Common myeloid progenitor, CD34-positive (primary cell): ENCODE measurements at regions not wholly inside any gene's neighbourhood (a gene's known extent, or its start where the extent isn't known, plus 50 kb on each side); places are given as distances from the start of the nearest gene placed in this dataset.
"Not testable (repeated sequence)": the region's sequence is repeated elsewhere in the genome, so short reads cannot be mapped to it uniquely, and the experiment has no call there.

ENCODE experiments used
- CTCF ChIA-PET: fragments of 350-600 bp; sonication (Branson Sonifier 250); formaldehyde crosslinking; loops from one replicate; lab custom pipeline; 2021; ENCODE audit warnings: antibody characterized with exemption; lab: Charles Lee
- POLR2A ChIA-PET: fragments of 350-600 bp; sonication (Branson Sonifier 250); formaldehyde crosslinking; loops from one replicate; lab custom pipeline; 2021; ENCODE audit warnings: antibody characterized with exemption; lab: Charles Lee
- DNase-seq, 3 donors: peaks; one replicate each; pipeline versions ENCODE4 v3.0.0 to v3.0.0-alpha.2; 2013
- H3K27ac ChIP-seq, 2 experiments: 1 replicate in 1 of 2; 2 replicates in 1 of 2; pipeline ENCODE4 v1.7.0; 2013; ENCODE audit warnings: inconsistent platforms in 2 of 2, low read length in 2 of 2, mild to moderate bottlenecking in 2 of 2, low read depth in 1 of 2, moderate library complexity in 1 of 2; ENCODE audit not compliant: severe bottlenecking in 2 of 2, insufficient read depth in 1 of 2, poor library complexity in 1 of 2
- H3K27me3 ChIP-seq, 5 experiments: replicated peaks in 2 of 5; 1 replicate in 3 of 5; 2 replicates in 2 of 5; pipeline versions ENCODE4 v1.6.1 to v1.7.0; 2013; ENCODE audit warnings: low read length in 4 of 5, mild to moderate bottlenecking in 2 of 5, moderate library complexity in 2 of 5, inconsistent platforms in 1 of 5; ENCODE audit not compliant: insufficient read depth in 5 of 5, control insufficient read depth in 4 of 5
- H3K36me3 ChIP-seq, 4 experiments: 1 replicate in 2 of 4; 2 replicates in 2 of 4; pipeline versions ENCODE4 v1.6.1 to v1.7.0; 2013; ENCODE audit warnings: low read length in 3 of 4, control low read depth in 1 of 4, mild to moderate bottlenecking in 1 of 4; ENCODE audit not compliant: control insufficient read depth in 4 of 4, insufficient read depth in 4 of 4
- H3K4me1 ChIP-seq, 4 experiments: 1 replicate in 3 of 4; 2 replicates in 1 of 4; pipeline versions ENCODE4 v1.6.1 to v1.7.1; 2013; ENCODE audit warnings: low read length in 3 of 4, mild to moderate bottlenecking in 3 of 4, control low read depth in 1 of 4, inconsistent platforms in 1 of 4, moderate library complexity in 1 of 4; ENCODE audit not compliant: control insufficient read depth in 4 of 4, insufficient read depth in 4 of 4; ENCODE audit errors: control extremely low read depth in 1 of 4
- H3K4me3 ChIP-seq, 7 experiments: 1 replicate in 4 of 7; 2 replicates in 3 of 7; pipeline versions ENCODE4 v1.5.1 to v1.7.0; 2013; ENCODE audit warnings: mild to moderate bottlenecking in 7 of 7, low read length in 6 of 7, moderate library complexity in 6 of 7, inconsistent platforms in 2 of 7, low read depth in 2 of 7, control low read depth in 1 of 7; ENCODE audit not compliant: insufficient read depth in 4 of 7, control insufficient read depth in 1 of 7; ENCODE audit errors: extremely low read depth in 1 of 7
- H3K9me3 ChIP-seq, 5 experiments: 1 replicate in 4 of 5; 2 replicates in 1 of 5; pipeline versions ENCODE4 v1.6.1 to v1.7.1; 2013; ENCODE audit warnings: low read length in 4 of 5, mild to moderate bottlenecking in 2 of 5, inconsistent platforms in 1 of 5, low read depth in 1 of 5, moderate library complexity in 1 of 5; ENCODE audit not compliant: control insufficient read depth in 4 of 5, insufficient read depth in 2 of 5; ENCODE audit errors: control extremely low read depth in 1 of 5
- WGBS: methylation state at CpG from one replicate; pipeline ENCODE4 v1.1.5; 2013; ENCODE audit not compliant: insufficient coverage; 5-methylcytosine and 5-hydroxymethylcytosine counted together

DNA sequence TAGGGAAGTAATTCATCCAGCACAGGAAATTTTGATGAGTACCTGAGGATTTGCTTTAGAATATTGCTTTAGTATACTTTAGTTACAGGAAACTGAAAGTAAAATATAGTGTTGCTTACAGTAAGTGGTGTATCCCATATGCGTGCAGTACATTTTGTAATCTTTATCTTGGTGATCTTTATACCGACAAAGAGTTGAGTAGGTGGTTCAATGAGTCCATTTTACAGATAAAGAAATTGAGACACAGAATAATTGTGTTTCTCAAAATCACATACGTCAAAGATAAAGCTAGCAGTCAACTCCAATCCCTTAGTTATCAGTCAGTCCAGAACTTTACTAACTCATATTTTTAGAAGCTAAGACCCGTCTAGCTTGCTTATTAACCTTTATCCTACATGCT is 65.8 kb upstream of the E2F3 start:
- H3K4me3 ChIP-seq, result peak overlapping the region in 2 of 7 experiments; percentile 19 to 36
- no peaks in the 10 kb centered on the region for H3K27me3 ChIP-seq
- 28% methylated on average over 3 of the region's 4 CpGs for WGBS
- H3K27ac ChIP-seq, result no peak overlapping the region
- DNase-seq, result peak in 2 of 3 donors; percentile 60 to 65
- ChIA-PET POLR2A (interaction anchor here (0.7 kb wide), 1 partner anchor 437 kb away, joined by 3 read pairs; no protein-coding TSS in a partner anchor), CTCF (interaction anchor here (1.4 kb wide), 1 partner anchor 37 kb away, joined by 3 read pairs; no protein-coding TSS in a partner anchor)
- no peaks in the 10 kb centered on the region for H3K9me3 ChIP-seq
- H3K4me1 ChIP-seq, result peaks cover 0 to 18% (median 8%) of the 10 kb centered on the region in 4 experiments
- H3K36me3 ChIP-seq, result no peaks in the 10 kb centered on the region

DNA sequence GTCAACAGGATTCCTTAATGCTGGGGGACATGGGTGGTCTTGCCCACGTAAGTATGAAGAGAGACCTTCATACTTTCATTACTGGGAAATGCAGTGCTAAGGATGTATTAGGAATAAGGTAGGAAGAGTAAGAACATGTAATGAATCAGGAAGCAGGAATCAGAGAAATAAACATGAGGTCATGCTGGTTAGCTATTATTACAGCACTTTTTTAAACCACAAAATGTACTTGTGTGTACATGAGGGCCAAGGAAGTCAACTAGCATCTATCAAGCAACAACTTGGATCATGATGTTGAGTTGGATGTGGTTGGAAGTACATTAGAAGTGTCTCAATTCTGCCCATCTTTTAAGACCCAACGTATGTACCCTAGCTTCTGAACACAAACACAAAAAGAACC is 63.5 kb upstream of the E2F3 start:
- WGBS, result 100% methylated on average over 1 of the region's 2 CpGs
- H3K9me3 ChIP-seq, result no peaks in the 10 kb centered on the region
- no peak for DNase-seq
- POLR2A ChIA-PET, result no interaction called here
- peaks cover 0 to 15% (median 8%) of the 10 kb centered on the region in 4 experiments for H3K4me1 ChIP-seq
- no peaks in the 10 kb centered on the region for H3K27me3 ChIP-seq
- CTCF ChIA-PET, result interaction anchor here (0.5 to 1.6 kb wide), 3 partner anchors 18 to 190 kb away, joined by 3 to 5 read pairs (median 3); no protein-coding TSS in a partner anchor
- H3K27ac ChIP-seq, result no peak overlapping the region
- no peak overlapping the region for H3K4me3 ChIP-seq
- H3K36me3 ChIP-seq, result no peaks in the 10 kb centered on the region

DNA sequence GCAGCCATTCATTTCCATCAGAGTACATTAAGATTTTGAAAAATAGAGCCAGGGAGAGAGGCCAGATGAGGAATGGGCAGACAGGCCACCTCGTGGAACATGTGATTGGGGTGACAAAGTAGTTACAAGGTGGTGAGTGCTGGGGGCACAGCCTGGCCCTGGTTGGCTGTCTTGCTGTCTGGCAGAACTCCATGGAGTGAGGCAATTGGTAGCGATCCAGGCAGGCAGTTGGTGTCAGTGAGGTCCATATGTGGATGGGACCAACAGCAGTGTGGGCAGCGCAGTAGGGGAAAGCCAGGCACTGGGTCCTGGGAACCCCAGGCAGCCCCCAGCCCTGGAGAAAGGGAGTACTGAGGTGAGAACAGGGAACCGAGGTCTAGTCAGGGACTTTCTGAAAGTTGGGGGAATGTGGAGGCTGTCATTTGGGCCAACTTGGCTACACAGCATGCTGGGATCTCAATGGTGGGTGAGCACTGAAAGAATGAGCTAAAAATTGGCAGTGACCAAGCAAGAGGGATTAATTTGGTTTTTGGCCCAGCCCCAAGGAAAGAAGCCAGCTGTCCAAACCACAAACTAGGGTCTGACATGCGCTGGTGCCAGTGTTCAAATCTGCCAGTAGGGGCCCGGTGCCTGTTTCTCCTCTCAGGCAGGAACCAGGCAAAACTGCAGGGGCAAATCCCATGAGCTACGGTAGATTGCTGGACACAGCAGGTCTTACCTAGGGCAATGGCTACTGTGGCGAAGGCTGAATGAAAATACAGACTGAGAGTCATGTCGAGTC is 61.4 kb upstream of the E2F3 start:
- H3K27me3 ChIP-seq, result no peaks in the 10 kb centered on the region
- peaks cover 0 to 15% (median 8%) of the 10 kb centered on the region in 4 experiments for H3K4me1 ChIP-seq
- ChIA-PET CTCF (interaction anchor here (1.0 to 1.4 kb wide), 3 partner anchors 9 to 35 kb away, joined by 3 to 4 read pairs (median 4); no protein-coding TSS in a partner anchor), POLR2A (no interaction called here)
- H3K9me3 ChIP-seq, result no peaks in the 10 kb centered on the region
- no peak overlapping the region for H3K4me3 ChIP-seq
- 93% methylated on average over 9 of the region's 9 CpGs for WGBS
- H3K27ac ChIP-seq, result no peak overlapping the region
- no peaks in the 10 kb centered on the region for H3K36me3 ChIP-seq
- DNase-seq, result peak in 2 of 3 donors; percentile 14 to 33

DNA sequence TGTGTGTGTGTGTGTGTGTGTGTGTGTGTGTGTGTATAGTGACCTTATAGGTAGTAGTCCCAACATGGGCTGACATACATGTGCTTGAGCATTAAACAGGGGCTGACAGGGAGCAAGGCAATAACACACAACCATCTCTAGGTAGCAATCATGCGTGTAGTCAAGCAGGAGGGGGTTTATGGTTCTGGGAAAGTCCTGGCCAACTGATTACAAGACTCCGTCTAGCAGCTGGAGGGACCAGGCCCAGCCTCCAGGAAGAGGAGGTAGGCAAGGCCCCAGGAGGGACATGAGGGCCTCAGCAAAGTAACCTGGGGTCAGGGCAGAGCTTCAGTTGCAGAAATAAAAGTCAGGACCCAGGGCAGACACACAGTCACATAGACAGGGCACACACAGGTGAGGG is 60.6 kb upstream of the E2F3 start:
- Histone ChIP-seq H3K4me3 (no peak overlapping the region), H3K4me1 (peaks cover 0 to 8% (median 4%) of the 10 kb centered on the region in 4 experiments), H3K9me3 (no peaks in the 10 kb centered on the region), H3K36me3 (no peaks in the 10 kb centered on the region), H3K27me3 (no peaks in the 10 kb centered on the region), H3K27ac (no peak overlapping the region)
- DNase-seq, result no peak
- ChIA-PET POLR2A (no interaction called here), CTCF (interaction anchor here (1.0 to 1.4 kb wide), 5 partner anchors 10 to 59 kb away, joined by 3 to 5 read pairs (median 4); no protein-coding TSS in a partner anchor)
- 97% methylated on average over 2 of the region's 2 CpGs for WGBS

DNA sequence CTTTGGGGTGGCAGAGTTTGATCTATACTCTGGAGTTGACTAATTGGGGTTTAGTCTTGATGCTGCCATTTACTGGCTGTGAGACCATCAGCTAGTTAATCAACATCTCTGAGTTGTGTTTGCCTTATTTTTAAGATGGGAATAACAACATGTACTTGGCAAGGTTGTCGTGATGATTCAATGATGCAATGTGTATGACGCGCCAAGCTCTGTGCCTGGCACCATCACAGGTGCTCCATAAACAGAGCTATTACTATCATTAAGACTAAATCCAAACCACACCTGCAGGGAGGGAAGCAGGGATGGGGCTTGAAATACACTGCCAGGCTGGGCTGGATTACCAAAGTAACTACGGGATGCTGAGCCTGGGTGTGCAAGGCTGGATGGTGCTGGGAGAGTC is 60.1 kb upstream of the E2F3 start:
- no peaks in the 10 kb centered on the region for H3K27me3 ChIP-seq
- POLR2A ChIA-PET, result no interaction called here
- no peak for DNase-seq

DNA sequence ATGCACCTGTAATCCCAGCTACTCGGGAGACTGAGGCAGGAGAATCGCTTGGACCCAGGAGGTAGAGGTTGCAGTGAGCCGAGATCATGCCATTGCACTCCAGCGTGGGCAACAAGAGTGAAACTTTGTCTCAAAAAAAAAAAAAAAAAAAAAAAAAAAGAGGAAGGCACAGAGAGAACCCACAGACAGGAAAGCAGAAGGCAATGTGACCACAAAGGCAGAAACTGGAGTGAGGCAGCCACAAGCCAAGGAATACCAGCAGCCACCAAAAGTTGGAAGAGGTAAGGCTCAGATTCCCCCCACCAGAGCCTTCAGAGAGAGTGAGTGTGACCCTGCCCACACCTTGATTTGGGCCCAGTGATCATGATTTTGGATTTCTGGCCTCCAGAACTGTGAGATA is 54.7 kb upstream of the E2F3 start:
- 100% methylated on average over 2 of the region's 4 CpGs for WGBS
- DNase-seq, result peak in 2 of 3 donors; percentile 47 to 54
- H3K27me3 ChIP-seq, H3K9me3 ChIP-seq, H3K36me3 ChIP-seq, H3K4me1 ChIP-seq, POLR2A ChIA-PET, H3K27ac ChIP-seq: not testable (repeated sequence)
- peak overlapping the region in 1 of 7 experiments; percentile 36 for H3K4me3 ChIP-seq
- CTCF ChIA-PET, result interaction anchor here (0.9 kb wide), 1 partner anchor 53 kb away, joined by 4 read pairs; no protein-coding TSS in a partner anchor

More for the DNA sequence above, 60.1 kb upstream of the E2F3 start:
- CTCF ChIA-PET, result interaction anchor here (1.1 to 1.3 kb wide), 4 partner anchors 10 to 59 kb away, joined by 3 to 5 read pairs (median 4); no protein-coding TSS in a partner anchor
- Histone ChIP-seq H3K4me3 (no peak overlapping the region), H3K36me3 (no peaks in the 10 kb centered on the region), H3K4me1 (peaks cover 0 to 5% (median under 1%) of the 10 kb centered on the region in 4 experiments), H3K27ac (no peak overlapping the region), H3K9me3 (no peaks in the 10 kb centered on the region)
- 92% methylated on average over 2 of the region's 4 CpGs for WGBS

DNA sequence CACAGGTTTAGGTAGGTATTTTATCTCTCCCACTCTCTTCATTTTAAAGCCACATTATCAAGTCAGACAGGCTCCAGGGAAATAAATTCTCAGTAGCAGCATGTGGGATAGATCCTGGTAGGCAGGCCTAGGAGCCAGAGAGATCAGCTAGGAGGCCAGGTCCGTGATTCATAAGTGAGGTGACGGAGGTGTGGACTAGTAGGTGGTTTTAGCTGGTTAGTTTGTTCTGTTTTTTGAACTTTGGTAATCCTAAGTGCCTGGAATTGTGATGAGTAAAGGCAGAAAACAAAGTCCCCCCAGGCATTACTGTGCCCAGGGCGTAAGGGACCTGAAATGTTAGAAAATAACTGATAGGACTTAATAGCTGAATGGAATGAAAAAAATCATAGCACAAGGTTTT is 53.6 kb upstream of the E2F3 start:
- no peak for DNase-seq
- 92% methylated on average over 2 of the region's 3 CpGs for WGBS
- POLR2A ChIA-PET, result no interaction called here
- CTCF ChIA-PET, result interaction anchor here (0.6 to 1.7 kb wide), 4 partner anchors 10 to 562 kb away, joined by 3 to 4 read pairs (median 3); no protein-coding TSS in a partner anchor
- Histone ChIP-seq H3K9me3 (peaks cover 1 to 9% (median 4%) of the 10 kb centered on the region in 5 experiments), H3K4me3 (no peak overlapping the region), H3K27ac (no peak overlapping the region), H3K27me3 (no peaks in the 10 kb centered on the region), H3K4me1 (no peaks in the 10 kb centered on the region), H3K36me3 (no peaks in the 10 kb centered on the region)
